ENCODE measurements at regions not wholly inside any gene's neighbourhood (a gene's known extent, or its start where the extent isn't known, plus 50 kb on each side); places are given as distances from the start of the nearest gene placed in this dataset.

GRCh38 chr6:23562554-23562953 is 563.5 kb upstream of the NRSN1 start:
- DNase-seq (ENCODE audit: low spot score): no peak
- TF ChIP-seq, protein P1, sequence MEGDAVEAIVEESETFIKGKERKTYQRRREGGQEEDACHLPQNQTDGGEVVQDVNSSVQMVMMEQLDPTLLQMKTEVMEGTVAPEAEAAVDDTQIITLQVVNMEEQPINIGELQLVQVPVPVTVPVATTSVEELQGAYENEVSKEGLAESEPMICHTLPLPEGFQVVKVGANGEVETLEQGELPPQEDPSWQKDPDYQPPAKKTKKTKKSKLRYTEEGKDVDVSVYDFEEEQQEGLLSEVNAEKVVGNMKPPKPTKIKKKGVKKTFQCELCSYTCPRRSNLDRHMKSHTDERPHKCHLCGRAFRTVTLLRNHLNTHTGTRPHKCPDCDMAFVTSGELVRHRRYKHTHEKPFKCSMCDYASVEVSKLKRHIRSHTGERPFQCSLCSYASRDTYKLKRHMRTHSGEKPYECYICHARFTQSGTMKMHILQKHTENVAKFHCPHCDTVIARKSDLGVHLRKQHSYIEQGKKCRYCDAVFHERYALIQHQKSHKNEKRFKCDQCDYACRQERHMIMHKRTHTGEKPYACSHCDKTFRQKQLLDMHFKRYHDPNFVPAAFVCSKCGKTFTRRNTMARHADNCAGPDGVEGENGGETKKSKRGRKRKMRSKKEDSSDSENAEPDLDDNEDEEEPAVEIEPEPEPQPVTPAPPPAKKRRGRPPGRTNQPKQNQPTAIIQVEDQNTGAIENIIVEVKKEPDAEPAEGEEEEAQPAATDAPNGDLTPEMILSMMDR (IDR thresholded peaks at IDR 0.05): no peak
- H3K27ac ChIP-seq: no peak overlapping the region
- no peak overlapping the region for H3K4me3 ChIP-seq

GRCh38 chr6:23563323-23563722 is 562.7 kb upstream of the NRSN1 start:
- Histone ChIP-seq H3K4me3 (no peak overlapping the region), H3K27ac (no peak overlapping the region)
- TF ChIP-seq, protein P1 (IDR thresholded peaks at IDR 0.05): no peak
- DNase-seq (ENCODE audit: low spot score): no peak

DNA sequence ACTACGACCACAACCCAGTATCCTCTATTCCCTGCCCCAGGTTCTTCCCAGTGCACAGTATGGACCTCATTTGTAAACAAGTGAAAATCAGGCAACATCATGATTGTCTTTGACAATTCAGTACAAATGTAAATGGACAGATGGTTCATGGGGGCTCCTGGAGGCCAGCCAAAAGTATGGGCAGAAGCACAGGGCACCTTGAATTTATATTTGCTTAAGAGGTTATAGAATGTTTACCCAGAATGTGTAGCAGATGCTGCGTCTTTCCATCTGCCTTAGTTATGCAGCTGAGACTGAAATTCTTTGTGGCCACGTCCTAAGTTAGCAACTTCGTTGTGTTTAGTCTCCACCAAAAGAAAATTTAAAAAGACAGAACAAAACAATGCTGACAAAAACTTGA is 559.6 kb upstream of the NRSN1 start:
- H3K27ac ChIP-seq: no peak overlapping the region
- no peak overlapping the region for H3K4me3 ChIP-seq
- DNase-seq (ENCODE audit: low spot score): no peak
- TF ChIP-seq, protein P1 (IDR thresholded peaks at IDR 0.05): no peak

DNA sequence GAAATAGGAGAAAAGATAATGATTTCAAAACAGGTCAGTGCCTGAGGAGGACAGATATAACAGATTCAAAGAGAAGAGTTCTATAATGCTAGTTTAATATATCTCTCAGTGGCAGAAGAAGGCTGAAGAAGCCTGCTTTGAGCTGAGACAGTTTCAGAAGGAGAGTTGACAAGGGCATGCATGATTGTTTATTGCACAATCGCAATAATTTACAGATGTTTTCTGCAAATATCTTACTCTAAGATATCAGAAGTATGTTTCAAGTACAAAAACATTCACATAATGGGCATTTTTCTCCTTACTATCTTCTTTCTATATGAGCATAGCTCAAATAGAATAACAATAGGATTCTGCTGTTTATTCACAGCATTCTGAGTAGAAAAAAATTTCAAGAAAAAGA is 557.7 kb upstream of the NRSN1 start:
- Histone ChIP-seq H3K4me3 (no peak overlapping the region), H3K27ac (no peak overlapping the region)
- TF ChIP-seq, protein P1 (IDR thresholded peaks at IDR 0.05): no peak
- no peak for DNase-seq (ENCODE audit: low spot score)

DNA sequence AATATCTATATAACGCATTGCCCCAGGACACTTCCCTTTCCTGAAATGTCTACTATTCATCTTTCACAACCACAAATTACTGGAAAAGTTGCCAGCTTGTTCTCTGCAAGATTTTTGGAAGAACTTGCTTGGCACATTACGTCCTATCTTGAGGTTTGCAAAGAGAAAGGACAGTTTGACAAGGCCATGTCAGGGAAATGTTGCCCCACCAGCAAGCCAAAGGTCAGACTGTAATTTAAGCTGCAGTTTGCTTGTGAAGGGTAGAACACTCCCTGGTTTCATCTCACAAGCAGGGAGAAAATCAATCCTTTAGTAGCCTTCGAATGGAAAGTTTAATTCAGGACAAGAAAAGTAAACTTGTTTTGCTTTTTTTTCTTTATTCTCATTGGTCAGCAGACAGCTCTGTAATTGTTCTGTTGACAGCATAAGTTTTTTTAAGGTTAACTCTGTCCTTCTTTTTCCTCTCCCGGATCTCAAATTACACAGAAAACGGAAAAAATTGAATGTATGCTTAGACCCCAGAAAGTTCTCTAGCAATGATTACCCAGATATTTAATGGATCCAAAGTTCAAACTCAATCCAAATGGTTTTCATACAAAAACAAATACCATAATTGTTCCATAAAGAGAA is 541.8 kb upstream of the NRSN1 start:
- Histone ChIP-seq H3K4me3 (no peak overlapping the region), H3K27ac (no peak overlapping the region)
- no peak for DNase-seq (ENCODE audit: low spot score)
- TF ChIP-seq, protein P1 (IDR thresholded peaks at IDR 0.05): no peak

DNA sequence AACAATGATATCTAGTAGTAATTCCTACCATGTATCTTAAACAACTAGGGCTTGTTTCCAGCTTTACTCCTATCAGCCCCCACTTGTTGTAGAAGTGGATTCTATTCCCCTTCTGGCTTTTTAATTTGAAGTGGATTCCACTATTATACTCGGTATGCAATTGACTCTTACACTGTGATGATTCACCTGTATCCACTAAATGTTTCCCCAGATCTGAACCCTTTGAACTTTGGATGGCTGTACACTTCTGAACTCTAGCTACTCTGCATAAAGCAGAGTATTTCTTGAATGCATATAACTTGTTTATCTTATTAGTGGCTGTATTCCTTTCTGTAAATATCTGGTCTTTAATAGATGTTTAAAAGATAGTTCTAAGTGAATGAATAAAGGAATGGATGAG is 538.4 kb upstream of the NRSN1 start:
- no peak overlapping the region for H3K4me3 ChIP-seq
- no peak for DNase-seq (ENCODE audit: low spot score)
- H3K27ac ChIP-seq: no peak overlapping the region
- TF ChIP-seq, protein P1 (IDR thresholded peaks at IDR 0.05): no peak

DNA sequence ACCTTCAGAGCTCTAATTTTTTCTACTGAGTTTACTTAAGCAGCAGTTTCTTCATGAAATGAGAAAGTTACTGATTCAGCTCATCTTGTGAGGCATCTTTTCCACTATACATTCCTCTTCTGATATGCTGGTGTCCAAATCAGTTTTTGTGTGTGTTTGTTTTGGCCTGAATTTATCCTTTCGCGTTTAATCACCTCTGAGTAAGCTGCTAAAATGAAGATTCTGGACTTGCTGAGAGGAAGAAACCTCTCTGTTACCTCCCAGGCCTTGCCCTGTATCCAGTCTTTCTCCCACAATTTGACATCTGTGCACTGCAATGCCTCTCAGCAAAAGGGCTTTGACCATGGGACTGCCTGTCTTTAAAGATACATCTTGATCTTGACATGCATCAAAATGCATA is 536.2 kb upstream of the NRSN1 start:
- Histone ChIP-seq H3K27ac (no peak overlapping the region), H3K4me3 (no peak overlapping the region)
- TF ChIP-seq, protein P1 (IDR thresholded peaks at IDR 0.05): no peak
- no peak for DNase-seq (ENCODE audit: low spot score)

All from coronary artery (tissue), 2 donors.